Breast epithelium (tissue), 4 donors: ENCODE measurements at regions not wholly inside any gene's neighbourhood (a gene's known extent, or its start where the extent isn't known, plus 50 kb on each side); places are given as distances from the start of the nearest gene placed in this dataset.

ENCODE experiments used
- DNase-seq, 2 donors: peaks; one replicate each; pipeline ENCODE4 v3.0.0-alpha.2; 2019; ENCODE audit warnings: low spot score in 2 of 2
- H3K27ac ChIP-seq, 2 donors: fragments of 200-600 bp; sonication (generic) in 1 of 2; one replicate each; pipeline ENCODE4 v1.5.1; 2016 to 2019; ENCODE audit warnings: mild to moderate bottlenecking in 1 of 2
- H3K27me3 ChIP-seq, 2 donors: fragments of 200-600 bp; sonication (generic) in 1 of 2; one replicate each; pipeline versions ENCODE4 v1.5.1 to v1.6.0; 2017 to 2019; ENCODE audit warnings: control low read depth in 1 of 2, mild to moderate bottlenecking in 1 of 2
- H3K36me3 ChIP-seq: fragments of 200-600 bp; one replicate; pipeline ENCODE4 v1.5.1; 2019
- H3K4me1 ChIP-seq, 2 donors: fragments of 200-600 bp; sonication (generic); one replicate each; pipeline ENCODE4 v1.5.1; 2016 to 2019; ENCODE audit warnings: control low read depth in 1 of 2
- H3K4me3 ChIP-seq, 3 donors: fragments of 200-600 bp; sonication (generic); 1 replicate in 2 of 3; 2 replicates in 1 of 3; pipeline ENCODE4 v1.5.1; 2016 to 2019; ENCODE audit warnings: mild to moderate bottlenecking in 3 of 3, moderate library complexity in 2 of 3
- H3K9me3 ChIP-seq, 2 donors: fragments of 200-600 bp; sonication (generic) in 1 of 2; one replicate each; pipeline ENCODE4 v1.5.1; 2016 to 2019; ENCODE audit warnings: control low read depth in 1 of 2
- CTCF ChIP-seq, 3 donors: fragments of 450-650 bp; IDR thresholded peaks; one replicate each; pipeline ENCODE4 v1.5.1; 2016 to 2017; ENCODE audit warnings: antibody characterized with exemption in 3 of 3, mild to moderate bottlenecking in 3 of 3, moderate library complexity in 3 of 3
- POLR2A ChIP-seq: fragments of 450-650 bp; IDR thresholded peaks from one replicate; pipeline ENCODE4 v1.6.1; 2016; ENCODE audit warnings: antibody characterized with exemption, mild to moderate bottlenecking, moderate library complexity
- POLR2AphosphoS5 ChIP-seq, 3 donors: sonication (generic); formaldehyde crosslinking; IDR thresholded peaks; one replicate each; pipeline ENCODE4 v1.6.1; 2017; ENCODE audit warnings: antibody characterized with exemption in 3 of 3
- intact Hi-C: fragments of 100-400 bp; cut with DNase I; formaldehyde crosslinking; loops from one replicate; pipeline ENCODE4 v1.15.1; 2023; ENCODE audit warnings: low total_unique reads

GRCh38 chr10:124164264-124164663 lies 70.9 kb upstream of the CHST15 start:
- DNase-seq = no peak
- no peak for TF ChIP-seq POLR2A
- TF ChIP-seq POLR2AphosphoS5 (IDR thresholded peaks at IDR 0.05) = no peak
- no peak for TF ChIP-seq CTCF (IDR thresholded peaks at IDR 0.05)
- no peaks in the 10 kb centered on the region for H3K27me3 ChIP-seq
- peak overlapping the region in 1 of 2 donors; percentile 9 for H3K27ac ChIP-seq
- H3K9me3 ChIP-seq = no peaks in the 10 kb centered on the region
- intact Hi-C loops = no loop called here
- H3K4me3 ChIP-seq = no peak overlapping the region
- no peaks in the 10 kb centered on the region for H3K36me3 ChIP-seq
- no peaks in the 10 kb centered on the region for H3K4me1 ChIP-seq

GRCh38 chr10:124162774-124163354 lies 69.5 kb upstream of the CHST15 start:
- no peaks in the 10 kb centered on the region for H3K9me3 ChIP-seq
- H3K4me3 ChIP-seq = no peak overlapping the region
- no peaks in the 10 kb centered on the region for H3K4me1 ChIP-seq
- DNase-seq = no peak
- no peaks in the 10 kb centered on the region for H3K36me3 ChIP-seq
- no peaks in the 10 kb centered on the region for H3K27me3 ChIP-seq
- TF ChIP-seq POLR2A (no peak), CTCF (IDR thresholded peaks at IDR 0.05) (no peak), POLR2AphosphoS5 (IDR thresholded peaks at IDR 0.05) (no peak)
- no peak overlapping the region for H3K27ac ChIP-seq
- intact Hi-C loops = no loop called here

GRCh38 chr10:124162136-124162535 lies 68.7 kb upstream of the CHST15 start:
- no peak overlapping the region for H3K4me3 ChIP-seq
- no peaks in the 10 kb centered on the region for H3K9me3 ChIP-seq
- no peaks in the 10 kb centered on the region for H3K4me1 ChIP-seq
- intact Hi-C loops = no loop called here
- TF ChIP-seq CTCF (IDR thresholded peaks at IDR 0.05) (no peak), POLR2A (no peak), POLR2AphosphoS5 (IDR thresholded peaks at IDR 0.05) (no peak)
- H3K36me3 ChIP-seq = no peaks in the 10 kb centered on the region
- no peak for DNase-seq
- no peak overlapping the region for H3K27ac ChIP-seq
- H3K27me3 ChIP-seq = no peaks in the 10 kb centered on the region

GRCh38 chr10:124161601-124162000 lies 68.2 kb upstream of the CHST15 start:
- Histone ChIP-seq H3K4me3 (no peak overlapping the region), H3K9me3 (no peaks in the 10 kb centered on the region), H3K36me3 (no peaks in the 10 kb centered on the region), H3K27ac (no peak overlapping the region), H3K27me3 (no peaks in the 10 kb centered on the region), H3K4me1 (peaks cover 0 to under 1% of the 10 kb centered on the region in 2 donors)
- no peak for DNase-seq
- TF ChIP-seq CTCF (IDR thresholded peaks at IDR 0.05) (no peak), POLR2AphosphoS5 (IDR thresholded peaks at IDR 0.05) (no peak), POLR2A (no peak)
- intact Hi-C loops = no loop called here

GRCh38 chr10:124160943-124161582 lies 67.7 kb upstream of the CHST15 start:
- H3K9me3 ChIP-seq = no peaks in the 10 kb centered on the region
- peaks cover 0 to 6% of the 10 kb centered on the region in 2 donors for H3K4me1 ChIP-seq
- H3K36me3 ChIP-seq = no peaks in the 10 kb centered on the region
- intact Hi-C loops = no loop called here
- H3K4me3 ChIP-seq = no peak overlapping the region
- DNase-seq = no peak
- TF ChIP-seq POLR2AphosphoS5 (IDR thresholded peaks at IDR 0.05) (no peak), CTCF (IDR thresholded peaks at IDR 0.05) (no peak), POLR2A (no peak)
- H3K27me3 ChIP-seq = no peaks in the 10 kb centered on the region
- no peak overlapping the region for H3K27ac ChIP-seq
